HG02938 (cell line): ENCODE measurements at regions not wholly inside any gene's neighbourhood (a gene's known extent, or its start where the extent isn't known, plus 50 kb on each side); places are given as distances from the start of the nearest gene placed in this dataset.
"Not testable (repeated sequence)": the region's sequence is repeated elsewhere in the genome, so short reads cannot be mapped to it uniquely, and the experiment has no call there.

Source experiments
- ATAC-seq: cut with Tn5 transposase; IDR thresholded peaks from one replicate; pipeline ENCODE4 v1.9.1; 2021; ENCODE audit warnings: mild to moderate bottlenecking, moderate library complexity; ENCODE audit not compliant: unreplicated experiment

DNA sequence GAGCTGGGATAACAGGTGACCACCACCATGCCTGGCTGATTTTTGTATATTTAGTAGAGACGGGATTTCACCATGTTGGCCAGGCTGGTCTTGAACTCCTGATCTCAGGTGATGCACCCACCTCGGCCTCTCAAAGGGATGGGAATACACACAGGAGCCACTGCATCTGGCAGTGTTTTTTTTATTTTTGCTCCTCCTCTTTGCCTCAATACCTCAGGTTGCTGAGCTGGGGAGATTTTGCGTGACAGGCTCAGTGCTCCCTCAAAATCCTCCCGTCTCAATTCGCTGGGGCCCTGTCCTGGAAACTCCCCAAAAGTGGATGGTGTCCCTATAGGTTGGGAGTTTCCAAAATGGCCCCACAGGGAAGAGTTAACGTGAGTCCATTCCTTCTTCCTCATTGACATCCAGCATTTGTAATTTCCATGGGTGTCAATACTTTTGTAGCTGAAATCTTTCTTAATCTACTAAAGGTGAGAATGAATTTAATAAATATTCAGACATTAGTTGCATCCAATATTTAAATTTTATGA is 71.8 kb downstream of the GGTLC2 start:
- no peak for ATAC-seq

DNA sequence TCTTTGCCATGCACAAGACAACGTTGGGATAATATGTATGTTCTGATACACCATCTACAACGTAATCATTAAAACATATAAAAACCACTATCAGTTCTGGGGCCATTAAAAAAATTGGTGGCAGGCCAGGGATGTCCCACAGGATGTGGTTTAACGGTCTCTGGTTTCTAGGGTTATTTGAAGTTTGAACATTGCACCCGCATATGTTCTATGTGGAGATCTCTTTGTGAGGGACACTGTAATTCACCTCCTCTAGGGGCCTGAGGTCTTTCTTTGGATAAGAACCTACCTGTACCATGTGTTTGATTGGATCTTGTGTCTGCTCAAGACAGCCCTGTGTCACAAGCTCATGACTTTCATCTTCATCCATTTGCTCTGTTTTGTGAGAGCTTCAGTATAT is 73.2 kb downstream of the GGTLC2 start:
- no peak for ATAC-seq

- peak; percentile 59 for ATAC-seq
These were observed 75.8 kb downstream of the GGTLC2 start for GRCh38 chr22:22720201-22720723.

GRCh38 chr22:22720724-22721261 is 76.4 kb downstream of the GGTLC2 start:
- ATAC-seq, result peak; percentile 77

- no peak for ATAC-seq
These were observed 77.4 kb downstream of the GGTLC2 start for GRCh38 chr22:22721681-22722354.

DNA sequence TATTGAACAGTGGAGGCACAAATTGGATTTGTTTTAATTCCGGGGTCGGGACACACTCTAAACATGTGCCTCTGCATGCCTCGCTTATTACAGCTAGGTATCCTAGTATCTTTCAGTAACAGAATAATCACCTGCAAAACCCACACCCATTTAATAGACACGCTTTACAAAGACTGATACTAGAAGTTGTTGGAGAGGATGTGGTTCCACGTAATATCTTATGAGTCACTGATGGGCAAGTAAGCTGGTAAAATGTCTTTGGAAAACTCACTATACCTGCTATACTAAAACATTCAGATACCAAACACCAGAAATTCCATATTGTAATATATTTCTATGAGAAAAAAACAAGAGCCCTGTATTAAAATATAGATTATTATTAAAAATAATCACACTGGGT is 84.0 kb downstream of the GGTLC2 start:
- ATAC-seq, result no peak

DNA sequence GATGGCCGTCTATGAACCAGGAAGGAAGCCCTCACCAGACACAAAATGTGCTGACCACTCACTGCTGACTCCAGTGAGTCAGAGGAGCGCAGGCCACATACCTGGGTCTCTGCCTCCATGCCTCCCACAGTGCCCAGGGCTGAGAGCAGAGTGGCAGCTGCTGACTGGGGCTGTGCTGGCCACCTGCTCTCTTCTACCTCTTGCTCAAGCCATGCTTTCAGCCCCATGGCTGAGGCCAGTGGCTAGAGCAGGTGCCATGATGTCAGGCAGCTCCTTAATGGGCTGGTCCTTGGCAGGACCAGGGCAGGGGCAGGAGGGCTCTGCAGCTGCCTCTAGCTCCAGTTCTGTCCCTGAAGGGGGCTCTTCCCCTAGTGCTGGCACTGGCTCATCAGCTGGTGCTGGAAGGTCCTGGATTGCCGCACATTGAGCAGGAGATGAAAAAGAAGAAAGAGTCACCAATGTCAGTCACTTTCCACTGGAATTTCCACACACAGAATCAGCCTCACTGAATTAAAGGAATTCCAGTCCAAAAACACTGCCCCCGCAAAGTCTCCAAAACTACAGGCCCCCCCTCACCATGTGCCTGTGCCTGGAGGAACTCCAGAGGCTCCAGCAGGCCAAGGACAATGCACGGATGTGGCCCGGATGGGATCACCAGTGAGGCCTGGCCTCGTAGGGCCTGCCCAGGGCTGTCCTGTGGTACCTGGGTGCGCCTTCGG is 86.4 kb downstream of the GGTLC2 start:
- no peak for ATAC-seq

- ATAC-seq, result no peak
These were observed 86.9 kb downstream of the GGTLC2 start for GRCh38 chr22:22731374-22731676.

DNA sequence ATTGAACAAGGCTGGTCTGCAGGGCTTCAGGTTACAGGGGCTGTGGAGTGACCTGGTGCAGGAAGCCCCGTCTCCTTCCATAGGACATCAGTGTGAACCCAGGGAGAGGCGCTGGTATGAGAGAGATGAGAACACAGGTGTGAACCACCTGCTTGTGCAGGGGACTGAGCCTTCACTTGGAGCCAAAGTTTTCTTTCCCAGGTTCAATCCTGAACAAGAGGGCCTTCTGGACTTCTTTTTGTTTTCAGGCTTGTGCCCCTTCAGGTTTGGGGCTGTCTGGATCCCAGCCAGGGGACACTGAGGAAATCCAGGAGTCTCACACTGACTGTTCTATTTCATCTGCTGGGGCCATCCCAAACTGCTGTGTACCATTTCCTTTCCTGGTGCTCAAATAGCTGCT is 88.6 kb downstream of the GGTLC2 start:
- not testable (repeated sequence) for ATAC-seq

GRCh38 chr22:22733881-22734373 is 89.5 kb downstream of the GGTLC2 start:
- no peak for ATAC-seq

DNA sequence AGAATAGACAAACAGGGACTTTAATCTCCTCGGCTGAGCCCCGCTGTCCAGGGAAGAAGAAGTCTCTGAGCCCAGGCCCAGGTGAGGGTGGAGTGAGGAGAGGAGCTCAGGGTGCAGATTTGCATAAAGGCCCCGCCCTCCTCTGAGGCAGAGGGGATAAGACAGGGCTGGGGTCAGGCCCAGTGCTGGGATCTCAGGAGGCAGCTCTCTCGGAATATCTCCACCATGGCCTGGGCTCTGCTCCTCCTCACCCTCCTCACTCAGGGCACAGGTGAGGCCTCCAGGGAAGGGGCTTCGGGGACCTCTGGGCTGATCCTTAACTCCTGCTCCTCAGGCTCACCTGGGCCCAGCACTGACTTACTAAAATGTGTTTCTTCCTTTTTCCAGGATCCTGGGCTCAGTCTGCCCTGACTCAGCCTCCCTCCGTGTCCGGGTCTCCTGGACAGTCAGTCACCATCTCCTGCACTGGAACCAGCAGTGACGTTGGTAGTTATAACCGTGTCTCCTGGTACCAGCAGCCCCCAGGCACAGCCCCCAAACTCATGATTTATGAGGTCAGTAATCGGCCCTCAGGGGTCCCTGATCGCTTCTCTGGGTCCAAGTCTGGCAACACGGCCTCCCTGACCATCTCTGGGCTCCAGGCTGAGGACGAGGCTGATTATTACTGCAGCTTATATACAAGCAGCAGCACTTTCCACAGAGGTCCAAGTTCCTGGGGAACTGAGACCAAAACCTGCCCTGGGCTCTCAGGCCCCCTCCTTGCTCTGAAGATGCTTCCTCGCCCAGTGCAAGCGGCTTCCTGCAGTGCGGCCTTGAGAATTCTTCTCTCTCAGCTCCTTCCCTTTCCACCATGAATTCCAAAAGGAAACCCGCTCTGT is 90.2 kb downstream of the GGTLC2 start:
- ATAC-seq, result not testable (repeated sequence)

DNA sequence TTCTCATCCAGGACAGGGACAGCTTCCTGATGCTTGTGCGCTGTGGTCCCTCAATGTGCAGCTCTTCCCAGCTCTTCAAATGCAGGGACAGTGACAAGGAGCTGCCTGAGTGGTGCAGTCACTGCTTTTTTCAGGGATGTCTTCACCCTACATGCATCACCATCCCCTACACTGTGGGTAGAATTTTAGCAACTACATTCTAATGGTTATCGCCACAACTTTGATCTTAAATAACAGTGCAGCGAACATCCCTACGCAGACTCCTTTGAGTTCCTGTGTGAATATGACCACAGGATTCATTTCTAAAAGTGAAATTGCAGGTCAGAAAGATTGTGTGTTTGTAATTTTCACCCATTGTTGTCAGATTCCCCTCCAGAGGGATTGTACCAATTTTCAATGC is 90.9 kb downstream of the GGTLC2 start:
- ATAC-seq, result not testable (repeated sequence)

DNA sequence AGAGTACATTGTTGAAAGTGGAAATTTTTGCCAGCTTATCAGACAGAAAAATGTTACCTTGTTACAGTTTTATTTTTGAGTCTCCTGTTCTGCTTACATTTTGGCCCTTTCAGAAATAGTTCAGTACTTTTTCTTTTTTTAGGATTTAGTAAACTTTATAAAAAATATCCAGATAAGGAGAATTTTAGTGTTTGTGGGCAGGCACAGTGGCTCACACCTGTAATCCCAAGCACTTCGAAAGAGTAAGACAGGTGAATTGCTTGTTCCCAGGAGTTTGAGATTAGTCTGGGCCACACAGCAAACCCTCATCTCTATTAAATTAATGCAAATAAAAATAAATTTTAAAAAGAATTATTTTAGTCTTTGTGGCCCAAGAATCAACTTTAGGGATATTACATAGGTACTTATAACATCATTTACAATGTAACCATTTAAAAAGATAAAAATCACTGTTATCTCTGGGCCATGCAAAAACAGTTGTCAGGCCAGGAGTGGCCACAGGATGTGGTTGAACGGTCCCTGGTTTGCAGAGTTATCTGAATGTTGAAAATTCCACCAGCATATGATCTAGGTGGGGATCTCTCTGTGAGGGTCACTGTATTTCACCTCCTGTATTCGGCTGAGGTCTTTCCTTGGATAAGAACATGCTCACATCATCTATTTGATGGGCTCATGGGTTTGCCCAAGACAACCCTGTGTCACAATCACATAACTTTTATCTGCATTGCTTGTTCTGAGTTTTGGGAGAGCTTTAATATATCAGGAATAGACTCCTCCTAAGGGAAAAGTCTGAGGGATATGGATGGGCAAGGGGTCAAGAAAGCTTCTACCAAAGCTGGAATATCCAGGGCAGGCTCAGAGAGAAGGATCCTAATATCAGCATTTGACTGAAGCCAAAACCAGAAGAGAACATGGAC is 91.5 kb downstream of the GGTLC2 start:
- no peak for ATAC-seq

GRCh38 chr22:22737590-22737989 is 93.2 kb downstream of the GGTLC2 start:
- no peak for ATAC-seq

GRCh38 chr22:22738959-22739585 is 94.7 kb downstream of the GGTLC2 start:
- ATAC-seq, result no peak

DNA sequence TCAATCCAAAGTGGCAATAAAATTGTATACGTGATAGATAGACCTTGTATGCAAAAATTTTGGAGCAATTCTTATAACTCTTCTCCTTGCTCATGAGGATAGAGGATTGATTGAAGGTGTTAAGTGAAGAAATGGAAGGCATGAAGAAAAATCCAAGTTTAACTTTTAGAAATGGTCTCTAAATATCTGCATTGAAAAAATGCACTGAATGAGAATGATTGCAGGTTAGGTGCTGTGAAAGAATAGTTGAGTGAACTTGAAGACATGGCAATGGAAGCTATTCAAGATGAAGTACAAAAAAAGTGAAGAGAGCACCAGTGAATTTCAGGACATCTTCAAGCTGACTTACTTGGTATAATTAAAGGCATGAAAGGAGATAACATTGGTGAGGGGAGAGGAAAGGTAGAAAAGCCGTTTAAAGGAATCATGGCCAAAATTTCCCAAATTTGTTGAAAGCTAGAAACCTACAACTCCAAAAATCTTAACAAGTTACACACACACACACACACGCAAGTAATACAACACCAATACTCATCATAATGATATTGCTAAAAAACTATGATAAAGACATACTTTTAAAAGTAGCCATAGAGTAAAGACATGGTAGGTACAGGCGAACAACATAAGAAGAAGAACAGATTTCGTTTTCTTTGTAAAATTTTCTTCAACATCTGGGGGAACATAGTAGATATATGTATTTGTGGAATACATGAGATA is 96.3 kb downstream of the GGTLC2 start:
- ATAC-seq, result no peak

- no peak for ATAC-seq
These were observed 97.4 kb downstream of the GGTLC2 start for GRCh38 chr22:22741843-22742242.

DNA sequence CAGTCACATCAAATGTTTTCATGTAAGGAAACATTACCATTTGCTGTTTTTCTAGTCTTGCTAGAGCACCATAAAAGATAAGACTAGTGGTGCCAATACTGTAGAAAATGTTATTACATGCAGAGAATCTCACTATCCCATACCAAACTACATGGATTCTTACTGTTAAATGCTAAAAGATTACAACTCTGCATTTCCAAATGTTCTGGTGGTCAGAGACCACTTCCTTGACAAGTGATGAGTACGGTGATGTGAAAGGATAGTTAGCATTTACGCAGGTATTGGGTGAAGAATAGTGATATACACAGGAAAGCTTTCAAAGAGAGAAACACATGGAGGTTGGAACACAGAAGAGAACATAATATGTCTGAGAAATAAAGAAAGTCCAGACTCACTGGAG is 98.2 kb downstream of the GGTLC2 start:
- no peak for ATAC-seq
